NOMO-1 treated with dmso at 0.1 percent for 144 hours (cell line): ENCODE measurements at regions not wholly inside any gene's neighbourhood (a gene's known extent, or its start where the extent isn't known, plus 50 kb on each side); places are given as distances from the start of the nearest gene placed in this dataset.
"Not testable (repeated sequence)": the region's sequence is repeated elsewhere in the genome, so short reads cannot be mapped to it uniquely, and the experiment has no call there.

ENCODE experiments used
- DNase-seq: peaks from one replicate; lab custom pipeline; 2025; ENCODE audit not compliant: unreplicated experiment; lab: John Stamatoyannopoulos, UW

DNA sequence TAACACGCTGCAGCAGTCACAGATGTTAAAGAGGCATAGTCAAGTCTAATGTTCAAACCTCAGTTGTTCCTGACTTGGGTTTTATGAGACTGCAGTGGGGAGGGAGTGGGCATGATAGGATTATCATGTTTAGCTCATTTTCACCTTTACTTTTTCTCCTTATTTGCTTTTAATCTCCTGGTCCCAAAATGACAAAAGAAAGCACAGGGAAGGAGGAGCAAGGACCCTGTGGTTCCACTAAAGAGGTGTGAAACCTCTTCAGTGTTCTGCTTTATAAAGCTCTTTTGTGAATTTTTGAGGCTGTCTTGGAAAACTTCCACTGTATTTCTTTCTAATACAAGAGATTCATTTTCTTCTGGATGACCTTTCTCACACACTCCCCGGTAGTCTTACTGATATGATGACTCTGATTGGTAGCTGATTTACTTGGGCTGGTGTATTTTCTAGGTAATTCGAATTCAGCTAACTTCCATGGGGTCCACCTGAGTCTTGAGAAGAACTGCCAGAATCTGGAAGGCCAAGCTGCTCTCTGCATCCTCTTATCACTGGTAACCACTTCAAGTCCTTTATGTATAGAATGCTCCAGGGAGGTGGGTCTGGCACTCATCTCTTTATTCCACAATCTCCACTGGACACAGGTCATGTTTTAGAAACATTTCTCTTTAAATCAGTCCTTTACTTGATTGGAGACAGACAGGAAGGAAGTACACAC is 1364.4 kb upstream of the CDH9 start:
- DNase-seq = no peak

DNA sequence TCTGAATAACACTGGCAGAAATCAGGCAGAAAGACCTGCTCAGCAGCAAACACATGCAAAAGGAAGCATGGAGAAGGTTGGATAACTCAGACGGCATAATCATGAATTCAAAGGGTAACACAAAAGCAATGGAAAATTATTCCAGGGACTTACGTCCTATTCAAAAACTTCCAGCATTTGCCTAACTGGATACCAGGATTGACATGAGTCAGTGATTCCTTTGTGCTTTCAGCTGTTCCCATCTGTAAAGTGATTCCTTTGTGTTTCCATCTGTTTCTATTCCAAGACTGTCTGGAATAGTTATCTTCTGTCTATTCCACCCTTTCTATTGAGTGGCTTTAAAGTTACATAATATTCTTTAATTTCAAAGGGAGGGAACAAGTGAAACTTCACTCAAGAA is 1361.7 kb upstream of the CDH9 start:
- no peak for DNase-seq

DNA sequence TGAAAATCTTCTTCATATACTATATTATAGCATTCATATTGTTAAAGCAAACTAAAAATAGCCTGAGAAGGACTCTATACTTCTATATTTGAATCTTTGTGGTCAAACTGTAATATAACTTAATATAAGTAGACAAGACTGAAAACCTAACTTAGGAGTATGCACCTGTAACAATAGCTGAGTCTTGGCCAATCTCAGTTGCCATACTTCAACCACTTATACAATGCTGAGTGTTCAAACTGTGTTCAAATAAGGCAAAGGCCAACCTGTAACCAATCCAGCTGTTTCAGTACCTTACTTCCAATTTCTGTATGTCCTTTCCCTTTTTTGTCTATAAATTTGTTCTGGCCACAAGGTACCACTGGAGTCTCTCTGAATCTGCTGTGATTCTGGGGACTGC is 1360.8 kb upstream of the CDH9 start:
- DNase-seq = no peak

DNA sequence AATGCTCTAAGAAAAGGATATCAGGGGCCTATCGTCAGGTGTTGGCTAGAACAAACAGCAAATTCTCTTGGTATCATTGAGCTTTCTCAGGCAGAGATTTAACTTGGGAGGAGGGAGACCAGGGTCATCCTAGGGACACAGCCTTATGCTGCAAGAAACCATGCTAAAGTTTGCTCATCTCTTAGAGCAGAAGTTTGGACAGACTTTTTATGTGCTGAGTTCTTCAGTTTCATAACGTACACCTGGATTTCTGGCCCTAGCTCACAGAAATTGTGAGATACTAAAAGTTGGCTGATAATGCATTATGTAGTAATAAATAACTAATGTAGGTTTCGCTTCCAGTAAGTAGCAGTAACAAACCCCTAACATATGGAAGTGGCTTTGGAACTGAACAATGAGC is 1359.8 kb upstream of the CDH9 start:
- DNase-seq = no peak

DNA sequence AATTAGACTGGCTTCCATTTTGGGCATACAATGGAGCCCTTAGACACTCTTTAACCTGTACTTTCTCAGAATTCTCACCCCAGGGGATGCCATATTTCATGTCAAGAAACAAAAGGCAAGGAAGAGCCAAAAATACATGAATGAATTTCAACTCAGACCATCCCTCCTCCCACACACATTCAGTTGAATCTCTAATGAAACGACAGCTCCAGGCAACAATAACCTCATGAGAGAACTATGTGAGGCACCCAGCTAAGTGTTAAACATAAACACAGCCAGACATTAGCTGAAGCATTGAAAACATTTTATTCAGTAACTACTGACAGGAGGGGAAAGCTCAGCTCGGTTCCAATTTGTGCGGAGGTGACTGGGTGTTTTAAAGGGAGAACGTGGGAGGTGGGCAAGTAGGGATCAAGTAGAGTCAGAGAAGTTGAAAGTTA is 1359.1 kb upstream of the CDH9 start:
- no peak for DNase-seq

DNA sequence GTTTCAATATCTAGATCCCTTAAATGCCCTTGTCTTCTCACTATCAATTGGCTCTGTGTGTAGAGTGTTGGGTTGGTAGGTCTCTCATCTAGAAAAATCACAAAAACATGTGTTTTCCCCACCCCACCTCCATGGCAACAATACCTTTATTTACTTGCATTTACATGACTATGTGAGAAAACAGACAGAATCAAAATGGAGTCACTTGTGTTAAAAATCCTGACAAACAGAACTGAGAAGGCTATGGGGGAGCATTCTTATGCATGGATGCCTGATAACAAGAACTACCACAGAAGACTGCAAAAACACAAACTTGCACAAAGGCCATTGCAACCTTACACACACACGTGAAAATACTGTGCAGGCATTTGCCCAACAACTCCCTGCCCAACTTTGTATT is 1352.9 kb upstream of the CDH9 start:
- no peak for DNase-seq

DNA sequence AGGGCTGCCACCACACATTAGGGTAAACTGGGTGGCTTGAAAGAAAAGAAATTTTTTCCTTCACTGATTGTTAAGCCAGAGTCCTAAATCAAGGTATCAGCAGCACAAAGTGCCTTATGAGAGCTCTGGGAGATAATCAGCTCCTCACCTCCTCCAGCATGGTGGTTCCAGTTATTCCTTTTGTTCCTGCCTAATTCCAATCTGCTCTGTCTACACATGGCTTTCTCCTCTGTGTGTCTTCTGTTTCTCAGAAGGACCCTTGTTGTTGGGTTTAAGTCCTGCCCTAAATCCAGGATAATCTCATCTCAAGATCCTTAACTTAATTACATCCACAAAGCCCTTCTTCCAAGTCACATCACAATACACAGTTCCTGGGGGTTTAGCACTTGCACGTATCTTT is 1352.0 kb upstream of the CDH9 start:
- DNase-seq = no peak

DNA sequence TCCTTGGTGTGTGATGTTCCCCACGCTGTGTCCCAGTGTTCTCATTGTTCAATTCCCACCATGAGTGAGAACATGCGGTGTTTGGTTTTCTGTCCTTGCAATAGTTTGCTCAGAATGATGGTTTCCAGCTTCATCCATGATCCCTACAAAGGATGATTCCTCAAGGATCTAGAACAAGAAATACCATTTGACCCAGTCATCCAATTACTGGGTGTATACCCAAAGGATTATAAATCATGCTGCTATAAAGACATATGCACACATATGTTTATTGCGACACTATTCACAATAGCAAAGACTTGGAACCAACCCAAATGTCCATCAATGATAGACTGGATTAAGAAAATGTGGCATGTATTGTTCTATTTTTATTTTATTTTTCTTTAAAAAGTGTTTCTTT is 1351.3 kb upstream of the CDH9 start:
- DNase-seq = not testable (repeated sequence)

DNA sequence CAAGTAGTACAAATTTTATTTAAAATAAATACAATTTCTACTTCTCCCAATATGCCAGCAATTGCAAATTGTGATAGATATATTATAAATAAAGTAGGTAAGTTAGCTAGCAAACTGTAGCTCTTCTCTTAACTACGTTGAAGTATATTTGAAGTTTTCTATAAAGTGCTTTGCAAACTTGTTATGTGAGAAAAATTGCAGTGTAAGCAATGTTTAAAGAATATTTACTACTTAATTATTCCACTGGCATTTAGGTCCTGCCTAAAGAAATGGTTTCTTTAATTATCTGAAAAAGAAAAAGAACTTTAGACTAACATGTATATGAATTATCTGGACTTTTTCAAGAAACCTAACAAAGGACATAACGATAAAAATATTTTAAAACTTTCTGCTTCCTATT is 1350.0 kb upstream of the CDH9 start:
- DNase-seq = no peak

DNA sequence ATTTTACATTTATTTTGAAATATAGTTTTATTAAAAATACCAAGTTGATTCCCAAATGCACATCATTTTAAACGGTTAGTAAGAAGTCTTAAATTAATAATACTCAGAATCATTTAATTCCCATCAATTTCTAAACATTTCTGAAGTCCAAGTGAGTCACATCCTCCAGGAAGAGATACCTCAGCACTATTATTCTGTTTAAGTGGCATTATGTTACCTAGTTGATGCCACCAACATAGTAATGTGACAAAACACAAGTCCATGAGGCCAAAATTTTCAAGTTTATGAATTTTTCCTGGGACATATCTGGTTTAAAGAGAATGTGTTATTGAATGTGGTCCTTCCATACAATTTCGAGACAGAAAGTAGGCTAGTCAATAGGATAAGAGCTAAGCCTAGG is 1348.3 kb upstream of the CDH9 start:
- DNase-seq = no peak

DNA sequence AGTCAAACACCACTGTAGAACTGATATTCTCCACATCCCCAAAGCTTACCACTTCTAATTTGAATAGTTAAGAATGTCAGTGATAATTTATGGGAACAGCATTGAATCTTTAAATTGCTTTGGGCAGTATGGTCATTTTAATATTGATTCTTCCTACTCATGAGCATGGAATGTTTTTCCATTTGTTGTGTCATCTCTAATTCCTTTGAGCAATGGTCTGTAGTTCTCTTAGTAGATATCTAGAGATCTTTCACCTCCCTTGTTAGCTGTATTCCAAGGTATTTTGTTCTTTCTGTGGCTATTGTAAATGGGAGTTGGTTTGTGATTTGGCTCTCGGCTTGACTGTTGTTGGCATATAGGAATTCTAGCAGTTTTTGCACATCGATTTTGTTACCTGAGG is 1341.8 kb upstream of the CDH9 start:
- DNase-seq = no peak

DNA sequence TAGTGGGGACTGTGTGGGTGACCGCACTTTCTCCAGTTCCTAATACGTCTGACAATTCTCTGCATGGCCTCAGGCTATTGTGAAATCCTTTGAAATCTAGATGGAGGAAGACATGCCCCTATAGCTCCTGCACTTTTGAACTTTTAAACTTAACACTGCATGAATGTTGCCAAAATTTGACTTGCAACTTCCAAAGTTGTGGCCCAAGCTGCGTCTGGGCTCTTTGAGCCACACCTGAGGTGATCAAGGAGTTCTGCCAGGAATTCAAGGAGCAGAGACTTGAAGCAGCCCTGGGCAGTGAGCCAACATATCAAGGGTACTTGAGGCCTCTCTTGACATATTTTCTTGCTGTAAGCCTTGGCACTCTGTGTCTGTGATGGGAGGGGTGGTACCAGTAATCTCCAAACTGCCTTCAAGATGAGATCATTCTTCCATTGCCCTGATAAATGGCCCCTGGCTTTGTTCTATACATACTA is 1336.1 kb upstream of the CDH9 start:
- DNase-seq = peak; percentile 61

DNA sequence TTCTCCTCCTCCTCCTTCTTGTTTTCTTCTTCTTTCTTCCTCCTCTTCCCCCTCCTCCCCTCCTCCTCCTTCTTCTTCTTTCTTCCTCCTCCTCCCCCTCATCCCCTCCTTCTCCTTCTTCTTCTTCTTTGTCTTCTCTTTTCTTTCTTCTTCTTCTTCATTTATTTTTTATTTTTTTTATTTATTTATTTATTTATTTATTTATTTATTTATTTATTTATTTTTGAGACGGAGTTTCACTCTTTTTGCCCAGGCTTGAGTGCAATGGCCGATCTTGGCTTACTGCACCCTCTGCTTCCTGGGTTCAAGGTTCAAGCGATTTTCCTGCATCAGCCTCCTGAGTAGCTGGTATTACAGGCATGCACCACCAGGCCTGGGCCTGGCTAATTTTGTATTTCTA is 1332.5 kb upstream of the CDH9 start:
- DNase-seq = no peak

DNA sequence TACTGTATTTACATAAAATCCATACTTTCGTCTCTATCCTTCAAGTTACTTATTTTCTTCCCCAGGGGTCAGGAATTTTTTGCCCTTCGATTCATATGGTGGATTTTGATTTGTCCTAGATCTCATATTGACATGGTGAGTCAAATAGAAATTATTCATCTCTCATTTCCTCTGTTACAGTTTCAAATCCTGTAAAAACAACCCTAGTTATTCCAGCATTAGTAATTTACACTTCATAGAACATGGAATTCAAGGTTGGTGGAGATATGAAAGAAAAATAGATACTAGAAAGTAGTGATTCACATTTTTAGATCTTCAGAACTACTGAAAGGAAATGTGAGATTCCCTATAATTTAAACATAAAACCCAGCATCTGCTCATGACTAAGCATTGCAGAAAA is 1331.0 kb upstream of the CDH9 start:
- no peak for DNase-seq

DNA sequence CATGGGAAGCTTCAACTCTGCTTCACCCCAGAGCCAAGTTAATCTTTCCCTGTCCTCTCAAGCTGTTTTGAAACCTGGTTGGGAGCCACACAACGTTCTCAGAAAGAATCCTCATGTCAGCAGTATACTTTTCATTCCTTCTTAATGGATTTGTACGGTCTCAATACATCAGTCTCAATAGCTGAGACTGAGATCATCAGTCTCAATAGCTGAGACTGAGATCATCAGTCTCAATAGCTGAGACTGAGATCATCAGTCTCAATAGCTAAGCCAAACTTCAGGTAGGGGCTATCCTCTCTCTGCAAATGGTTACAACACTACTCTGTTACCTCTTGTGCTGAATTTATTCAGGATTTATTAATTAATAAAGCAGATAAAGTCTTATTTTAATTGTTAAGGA is 1317.4 kb upstream of the CDH9 start:
- DNase-seq = no peak

DNA sequence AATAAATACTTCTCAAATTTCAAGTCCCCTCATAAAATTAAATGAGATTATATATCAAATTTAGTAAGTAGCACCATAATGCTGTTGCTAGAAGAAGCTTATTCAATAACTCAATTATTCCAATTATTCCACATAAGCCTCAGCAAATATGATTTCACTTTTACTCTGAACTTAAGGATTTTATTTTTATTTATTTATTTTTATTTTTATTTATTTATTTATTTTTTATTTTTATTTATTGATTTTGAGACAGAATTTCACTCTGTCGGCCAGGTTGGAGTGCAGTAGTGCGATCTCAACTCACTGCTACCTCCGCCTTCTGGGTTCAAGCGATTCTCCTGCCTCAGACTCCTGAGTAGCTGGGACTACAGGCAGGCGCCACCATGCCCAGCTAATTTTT is 1308.3 kb upstream of the CDH9 start:
- no peak for DNase-seq

DNA sequence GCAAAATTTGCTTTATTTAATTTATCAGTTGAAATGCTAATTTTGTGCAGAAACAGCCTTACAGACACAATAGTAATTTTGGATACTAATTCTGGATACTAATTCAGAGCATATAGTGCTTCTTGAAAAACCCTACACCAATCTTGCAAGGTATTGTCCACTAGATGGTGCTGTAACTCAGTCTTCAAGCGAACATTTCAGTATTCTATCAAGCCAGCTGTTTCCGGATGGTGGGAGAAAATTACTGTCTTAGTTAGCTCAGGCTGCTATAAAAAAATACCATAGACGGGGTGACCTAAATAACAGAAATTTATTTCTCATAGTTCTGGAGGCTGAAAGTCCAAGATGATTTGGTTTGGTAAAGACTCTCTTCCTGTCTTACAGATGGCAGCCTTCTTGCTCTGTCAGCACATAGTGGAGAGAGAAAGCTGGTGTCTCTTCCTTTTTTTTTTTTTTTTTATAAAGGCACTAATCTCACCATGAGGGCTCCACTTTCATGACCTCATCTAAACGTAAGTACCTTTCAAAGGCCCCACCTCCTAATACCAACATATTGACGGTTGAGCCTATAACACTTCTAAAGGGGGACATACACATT is 1306.5 kb upstream of the CDH9 start:
- DNase-seq = peak; percentile 55

DNA sequence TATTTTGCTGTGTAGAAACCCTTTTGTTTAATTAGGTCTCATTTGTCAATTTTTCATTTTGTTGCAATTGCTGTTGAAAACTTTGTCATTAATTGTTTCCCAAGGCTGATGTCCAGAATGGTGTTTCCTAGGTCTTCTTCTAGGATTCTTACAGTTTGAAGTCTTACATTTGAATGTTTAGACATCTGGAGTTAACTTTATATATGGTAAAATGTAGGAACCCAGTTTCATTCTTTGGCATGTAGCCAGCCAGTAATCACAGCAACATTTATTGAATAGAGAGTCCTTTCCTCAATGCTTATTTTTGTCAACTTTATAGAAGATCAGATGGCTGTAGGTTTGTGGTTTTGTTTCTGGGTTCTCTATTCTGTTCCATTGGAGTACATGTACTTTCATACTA is 1290.8 kb upstream of the CDH9 start:
- no peak for DNase-seq

DNA sequence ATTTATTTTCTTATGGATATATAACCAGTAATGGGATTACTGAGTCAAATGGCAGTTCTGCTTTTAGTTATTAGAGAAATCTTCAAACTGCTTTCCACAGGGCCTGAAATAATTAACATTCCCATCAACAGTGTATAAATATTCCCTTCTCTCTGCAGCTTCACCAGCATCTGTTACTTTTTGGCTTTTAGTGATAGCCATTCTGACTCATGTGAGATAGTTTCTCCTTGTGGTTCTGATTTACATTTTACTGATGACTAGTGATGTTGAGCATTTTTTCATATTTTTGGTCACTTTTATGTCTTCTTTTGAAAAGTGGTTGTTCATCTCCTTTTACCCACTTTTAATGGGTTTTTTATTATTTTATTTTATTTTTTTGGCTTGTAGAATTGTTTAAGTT is 1290.3 kb upstream of the CDH9 start:
- DNase-seq = no peak

DNA sequence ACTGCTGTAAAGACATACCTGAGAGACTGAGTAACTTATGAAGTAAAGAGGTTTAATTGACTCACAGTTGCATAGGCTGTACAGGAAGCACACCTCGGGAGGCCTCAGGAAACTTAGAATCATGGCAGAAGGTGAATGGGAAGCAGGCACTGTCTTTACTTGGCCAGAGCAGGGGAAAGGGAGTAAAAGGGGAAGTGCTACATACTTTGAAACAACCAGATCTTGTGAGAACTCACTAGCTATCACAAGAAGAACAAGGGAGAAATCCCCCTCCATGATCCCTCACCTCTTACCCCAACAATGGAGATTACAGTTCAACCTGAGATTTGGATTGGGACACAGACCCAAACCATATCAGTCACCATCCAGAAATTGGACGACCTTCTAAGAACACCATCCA is 1285.8 kb upstream of the CDH9 start:
- no peak for DNase-seq

DNA sequence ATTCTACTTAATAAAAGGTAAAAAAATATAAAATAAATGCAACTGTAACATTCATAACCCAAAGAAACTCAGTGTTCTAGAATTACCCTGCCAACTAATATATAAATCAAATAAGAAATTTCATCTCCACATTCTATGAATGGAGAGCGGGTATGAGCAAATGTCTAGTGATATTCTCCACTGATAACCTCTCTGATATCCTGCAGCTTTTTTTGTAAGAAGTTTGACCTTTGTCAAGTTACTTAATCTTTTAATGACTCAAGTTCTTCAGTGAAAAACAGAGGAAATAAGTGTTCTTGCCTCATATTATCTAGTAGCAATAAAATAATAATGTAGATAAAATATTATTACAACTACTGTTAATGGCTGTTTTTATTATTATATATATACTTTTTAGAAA is 1275.6 kb upstream of the CDH9 start:
- no peak for DNase-seq

DNA sequence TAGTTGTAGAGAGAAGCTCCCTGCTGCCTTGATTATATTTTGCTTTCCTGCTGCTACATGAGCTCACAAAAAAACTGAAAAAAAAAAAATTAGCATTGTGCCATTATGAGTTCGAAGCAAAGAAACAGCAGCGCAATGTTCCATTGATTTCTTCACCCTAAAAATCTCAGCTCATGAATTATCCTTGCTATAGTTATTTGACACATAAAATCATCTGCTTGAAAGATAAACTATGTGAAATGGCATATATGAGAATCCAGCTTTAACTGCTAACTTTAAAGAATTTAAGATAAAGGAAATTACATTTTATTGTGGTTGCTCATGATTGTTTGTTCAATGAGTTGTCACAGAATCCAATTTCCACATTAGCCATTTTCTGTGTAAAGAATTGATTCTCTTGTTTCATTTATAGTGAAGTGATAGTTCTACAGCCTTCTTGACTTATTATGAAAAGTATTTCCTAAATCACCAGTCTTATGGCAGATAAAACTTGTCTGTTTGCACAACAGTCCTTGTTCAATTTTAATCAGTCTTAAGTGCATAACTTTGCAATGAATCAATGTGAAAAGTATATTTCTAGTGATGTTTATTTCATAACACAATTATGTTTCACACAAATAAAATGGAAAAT is 1275.0 kb upstream of the CDH9 start:
- no peak for DNase-seq

DNA sequence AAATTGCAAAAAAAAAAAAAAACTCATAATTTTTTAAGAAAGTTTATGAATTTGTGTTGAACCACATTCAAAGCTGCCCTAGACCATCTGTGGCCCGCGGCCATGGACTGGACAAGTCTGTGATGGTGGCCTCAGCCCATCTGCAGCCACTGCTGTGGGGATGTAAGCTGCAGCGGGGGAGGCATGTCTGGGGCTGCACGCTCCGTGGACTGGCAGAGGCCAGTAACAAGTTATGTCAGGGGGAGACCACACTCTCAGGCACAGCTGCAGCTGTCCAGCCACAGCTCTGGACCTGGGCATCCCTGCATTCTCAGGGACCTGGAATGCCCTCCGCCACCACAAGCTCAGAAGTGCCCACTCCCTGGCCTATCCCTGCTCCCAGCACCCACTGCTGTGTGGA is 1272.3 kb upstream of the CDH9 start:
- no peak for DNase-seq
